GM12878 (cell line): ENCODE measurements at regions not wholly inside any gene's neighbourhood (a gene's known extent, or its start where the extent isn't known, plus 50 kb on each side); places are given as distances from the start of the nearest gene placed in this dataset.

Source experiments
- CREB1 ChIP-seq: IDR thresholded peaks from 2 replicates; pipeline ENCODE4 v1.6.1; 2012; ENCODE audit warnings: low read depth, mild to moderate bottlenecking, inconsistent platforms
- CTCF ChIP-seq, 3 experiments: IDR thresholded peaks in 2 of 3; conservative IDR thresholded peaks in 1 of 3; 2 replicates each; pipeline ENCODE4 v1.5.1; 2011; ENCODE audit warnings: low read depth in 3 of 3, low read length in 3 of 3, mild to moderate bottlenecking in 3 of 3, control low read depth in 2 of 3, moderate library complexity in 2 of 3, inconsistent platforms in 1 of 3, mixed read lengths in 1 of 3; ENCODE audit not compliant: control insufficient read depth in 2 of 3, insufficient read depth in 1 of 3; ENCODE audit errors: extremely low read depth in 1 of 3
- PAX5 ChIP-seq: IDR thresholded peaks from 2 replicates; pipeline ENCODE4 v1.6.1; 2011; ENCODE audit warnings: low read depth, low read length, borderline replicate concordance
- PML ChIP-seq: IDR thresholded peaks from 2 replicates; pipeline ENCODE4 v1.6.1; 2012; ENCODE audit warnings: low read length, inconsistent platforms
- POLR2A ChIP-seq: IDR thresholded peaks from 2 replicates; pipeline ENCODE4 v1.6.1; 2011; ENCODE audit warnings: low read depth, mild to moderate bottlenecking, low read length
- POLR2AphosphoS5 ChIP-seq: IDR thresholded peaks from 2 replicates; pipeline ENCODE4 v1.6.1; 2011; ENCODE audit warnings: mild to moderate bottlenecking, low read length, inconsistent platforms
- RFX5 ChIP-seq: IDR thresholded peaks from 2 replicates; pipeline ENCODE4 v1.6.1; 2011; ENCODE audit warnings: low read depth, low read length, improper control_type of control experiment
- SREBF1 ChIP-seq: IDR thresholded peaks from 2 replicates; pipeline ENCODE4 v1.6.1; 2012; ENCODE audit warnings: mild to moderate bottlenecking, low read length
- TAF1 ChIP-seq: IDR thresholded peaks from 2 replicates; pipeline ENCODE4 v1.6.1; 2011; ENCODE audit warnings: mild to moderate bottlenecking, low read depth, low read length, borderline replicate concordance
- ZNF24 ChIP-seq: fragments of 450-650 bp; IDR thresholded peaks from 2 replicates; pipeline ENCODE4 v1.6.1; 2017; ENCODE audit warnings: antibody characterized with exemption, mild to moderate bottlenecking
- ZNF274 ChIP-seq: IDR thresholded peaks from one replicate; pipeline ENCODE4 v1.8.0; 2011; ENCODE audit not compliant: insufficient read length, insufficient read depth

- TF ChIP-seq CTCF (IDR thresholded peaks at IDR 0.05 in 2 of 3, conservative IDR thresholded peaks at IDR 0.05 in 1 of 3; ENCODE audit: control insufficient read depth in 2 of 3, extremely low read depth in 1 of 3, insufficient read depth in 1 of 3, low read depth in 3 of 3, low read length in 3 of 3) (no peak), POLR2AphosphoS5 (no peak), ZNF274 (no peak), CREB1 (no peak), RFX5 (no peak), TAF1 (no peak), ZNF24 (no peak), POLR2A (no peak), PAX5 (no peak), SREBF1 (no peak), PML (no peak)
These were observed 230.2 kb upstream of the AKR1E2 start for GRCh38 chr10:4595719-4596319.
